Endothelial cell (in vitro differentiated cells): ENCODE measurements at regions not wholly inside any gene's neighbourhood (a gene's known extent, or its start where the extent isn't known, plus 50 kb on each side); places are given as distances from the start of the nearest gene placed in this dataset.

Experiments
- DNase-seq: peaks from one replicate; pipeline ENCODE4 v3.0.0; 2021; ENCODE audit warnings: low spot score
- H3K27ac Mint-ChIP-seq: one replicate; pipeline ENCODE4 v1.8.0; 2021; ENCODE audit warnings: mixed read lengths, inconsistent platforms; ENCODE audit not compliant: unreplicated experiment
- H3K27me3 Mint-ChIP-seq: one replicate; pipeline ENCODE4 v1.8.0; 2021; ENCODE audit warnings: mild to moderate bottlenecking, moderate library complexity, mixed read lengths, inconsistent platforms; ENCODE audit not compliant: unreplicated experiment
- H3K36me3 Mint-ChIP-seq: one replicate; pipeline ENCODE4 v1.8.0; 2021; ENCODE audit warnings: mild to moderate bottlenecking, low read depth, mixed read lengths, inconsistent platforms; ENCODE audit not compliant: unreplicated experiment
- H3K4me1 Mint-ChIP-seq: one replicate; pipeline ENCODE4 v1.8.0; 2021; ENCODE audit warnings: mild to moderate bottlenecking, mixed read lengths, inconsistent platforms; ENCODE audit not compliant: unreplicated experiment
- H3K4me3 Mint-ChIP-seq: one replicate; pipeline ENCODE4 v1.8.0; 2021; ENCODE audit warnings: mild to moderate bottlenecking, mixed read lengths, inconsistent platforms; ENCODE audit not compliant: unreplicated experiment
- H3K9me3 Mint-ChIP-seq: one replicate; pipeline ENCODE4 v1.8.0; 2021; ENCODE audit warnings: mixed read lengths, inconsistent platforms; ENCODE audit not compliant: unreplicated experiment
- TF ChIP-seq, protein P1 (sequence below): fragments of 200-600 bp; sonication (generic); IDR thresholded peaks from one replicate; pipeline ENCODE4 v1.5.0; 2021; ENCODE audit warnings: antibody characterized with exemption; ENCODE audit not compliant: unreplicated experiment

DNA sequence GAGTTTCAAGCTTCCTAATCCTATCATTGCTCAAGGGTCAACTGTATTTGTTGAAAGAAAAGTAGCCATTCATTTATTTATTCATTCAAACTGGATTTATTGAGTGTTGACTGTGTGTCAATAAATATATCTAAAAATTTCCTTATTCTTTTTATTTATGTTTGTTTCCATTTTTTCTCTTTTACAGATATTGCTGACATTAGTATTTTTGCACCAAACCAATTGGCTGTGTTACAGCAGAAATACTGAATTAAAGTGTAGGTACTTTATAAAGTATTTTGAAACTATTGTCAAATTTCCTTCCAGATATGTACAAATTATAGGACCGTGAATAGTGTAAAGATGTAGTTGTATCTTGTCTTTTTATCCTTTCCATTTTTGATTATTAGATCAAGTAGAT lies 692.0 kb upstream of the SLC10A2 start:
- Mint-ChIP-seq H3K9me3 (no peaks in the 10 kb centered on the region), H3K27me3 (no peaks in the 10 kb centered on the region), H3K27ac (no peak overlapping the region), H3K4me1 (peaks cover 12% of the 10 kb centered on the region), H3K4me3 (no peak overlapping the region), H3K36me3 (no peaks in the 10 kb centered on the region)
- DNase-seq = no peak
- TF ChIP-seq, protein P1, sequence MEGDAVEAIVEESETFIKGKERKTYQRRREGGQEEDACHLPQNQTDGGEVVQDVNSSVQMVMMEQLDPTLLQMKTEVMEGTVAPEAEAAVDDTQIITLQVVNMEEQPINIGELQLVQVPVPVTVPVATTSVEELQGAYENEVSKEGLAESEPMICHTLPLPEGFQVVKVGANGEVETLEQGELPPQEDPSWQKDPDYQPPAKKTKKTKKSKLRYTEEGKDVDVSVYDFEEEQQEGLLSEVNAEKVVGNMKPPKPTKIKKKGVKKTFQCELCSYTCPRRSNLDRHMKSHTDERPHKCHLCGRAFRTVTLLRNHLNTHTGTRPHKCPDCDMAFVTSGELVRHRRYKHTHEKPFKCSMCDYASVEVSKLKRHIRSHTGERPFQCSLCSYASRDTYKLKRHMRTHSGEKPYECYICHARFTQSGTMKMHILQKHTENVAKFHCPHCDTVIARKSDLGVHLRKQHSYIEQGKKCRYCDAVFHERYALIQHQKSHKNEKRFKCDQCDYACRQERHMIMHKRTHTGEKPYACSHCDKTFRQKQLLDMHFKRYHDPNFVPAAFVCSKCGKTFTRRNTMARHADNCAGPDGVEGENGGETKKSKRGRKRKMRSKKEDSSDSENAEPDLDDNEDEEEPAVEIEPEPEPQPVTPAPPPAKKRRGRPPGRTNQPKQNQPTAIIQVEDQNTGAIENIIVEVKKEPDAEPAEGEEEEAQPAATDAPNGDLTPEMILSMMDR = no peak

DNA sequence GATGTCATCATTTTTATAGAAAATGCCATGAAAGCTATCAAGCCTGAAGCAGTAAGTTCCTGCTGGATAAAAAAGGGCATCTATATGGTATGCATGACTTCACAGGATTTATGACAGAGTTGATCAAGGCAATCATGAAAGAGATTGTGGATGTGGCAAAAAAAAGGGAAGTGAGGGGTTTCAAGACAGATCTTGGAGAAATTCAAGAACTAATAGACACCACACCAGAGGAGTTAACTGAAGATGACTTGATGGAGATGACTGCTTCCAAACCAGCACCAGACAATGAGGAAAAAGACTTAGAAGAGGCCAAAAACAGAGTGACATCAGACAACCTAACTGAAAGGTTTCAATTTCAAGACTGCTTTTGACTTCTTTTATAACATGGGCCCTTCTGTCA lies 691.1 kb upstream of the SLC10A2 start:
- Mint-ChIP-seq H3K4me1 (peaks cover 12% of the 10 kb centered on the region), H3K9me3 (no peaks in the 10 kb centered on the region), H3K27ac (peak overlapping the region; percentile 2), H3K4me3 (no peak overlapping the region), H3K36me3 (no peaks in the 10 kb centered on the region), H3K27me3 (no peaks in the 10 kb centered on the region)
- TF ChIP-seq, protein P1 = no peak
- no peak for DNase-seq

DNA sequence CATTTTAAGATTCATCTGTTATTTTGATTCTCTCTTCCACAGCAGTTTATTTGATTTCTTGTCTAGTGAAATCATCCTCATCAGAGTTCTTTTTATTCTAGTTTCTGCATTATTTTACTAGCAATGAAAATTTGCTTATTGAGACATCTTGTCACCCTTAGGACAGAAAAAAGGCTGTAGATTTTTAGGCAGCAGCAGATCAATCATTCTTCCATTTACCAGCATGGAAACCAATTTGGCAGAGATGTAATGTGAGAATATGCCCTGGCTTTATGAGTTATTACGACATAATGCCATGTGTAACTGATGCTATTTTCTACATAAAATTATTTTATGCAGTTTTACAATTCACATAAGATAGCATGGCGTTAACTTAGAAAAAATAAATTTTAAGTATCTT lies 688.6 kb upstream of the SLC10A2 start:
- Mint-ChIP-seq H3K27me3 (no peaks in the 10 kb centered on the region), H3K9me3 (no peaks in the 10 kb centered on the region), H3K4me1 (peaks cover 12% of the 10 kb centered on the region), H3K36me3 (no peaks in the 10 kb centered on the region), H3K4me3 (no peak overlapping the region), H3K27ac (no peak overlapping the region)
- DNase-seq = no peak
- TF ChIP-seq, protein P1 = no peak

DNA sequence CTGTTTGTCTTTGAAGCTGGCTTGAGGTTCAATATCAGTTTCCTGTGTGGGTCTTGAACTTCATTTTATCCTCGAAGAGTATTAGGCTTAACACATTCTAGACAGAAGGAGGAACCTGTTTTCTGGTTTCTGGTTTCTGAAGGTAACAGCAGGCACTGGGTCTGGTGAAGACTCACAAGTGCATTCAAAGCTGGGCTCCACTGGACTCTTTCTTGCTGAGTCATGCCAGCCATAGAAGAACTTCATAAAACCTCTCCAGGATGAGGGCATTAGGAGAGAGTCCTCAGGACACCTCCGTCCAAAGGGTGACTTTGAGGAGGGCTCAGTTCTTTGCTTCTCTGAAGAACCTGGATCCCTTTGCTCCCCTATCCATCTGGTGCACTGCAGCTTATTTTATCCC lies 668.6 kb upstream of the SLC10A2 start:
- Mint-ChIP-seq H3K27ac (no peak overlapping the region), H3K4me3 (no peak overlapping the region), H3K4me1 (no peaks in the 10 kb centered on the region), H3K36me3 (no peaks in the 10 kb centered on the region), H3K27me3 (no peaks in the 10 kb centered on the region), H3K9me3 (no peaks in the 10 kb centered on the region)
- no peak for DNase-seq
- TF ChIP-seq, protein P1 = no peak

DNA sequence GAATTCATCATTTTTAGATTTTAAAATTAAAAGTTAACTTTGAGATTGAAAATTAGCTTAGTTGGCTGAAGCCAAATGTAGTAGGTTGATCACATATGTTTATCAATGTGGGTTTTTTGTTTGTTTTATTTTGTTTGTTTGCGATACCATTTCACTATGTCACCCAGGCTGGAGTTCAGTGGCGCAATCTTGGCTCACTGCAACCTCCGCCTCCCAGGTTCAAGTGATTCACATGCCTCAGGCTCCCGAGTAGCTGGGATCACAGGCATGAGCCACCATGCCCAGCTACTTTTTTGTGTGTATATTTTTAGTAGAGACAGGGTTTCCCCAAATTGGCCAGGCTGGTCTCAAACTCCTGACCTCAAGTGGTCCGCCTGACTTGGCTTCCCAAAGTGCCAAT lies 665.7 kb upstream of the SLC10A2 start:
- H3K4me1 Mint-ChIP-seq = no peaks in the 10 kb centered on the region
- no peaks in the 10 kb centered on the region for H3K36me3 Mint-ChIP-seq
- no peaks in the 10 kb centered on the region for H3K27me3 Mint-ChIP-seq
- H3K4me3 Mint-ChIP-seq = no peak overlapping the region
- no peak for DNase-seq
- H3K27ac Mint-ChIP-seq = no peak overlapping the region
- TF ChIP-seq, protein P1 = no peak
- no peaks in the 10 kb centered on the region for H3K9me3 Mint-ChIP-seq
